Renal pelvis (tissue), 1 donor: ENCODE measurements at regions not wholly inside any gene's neighbourhood (a gene's known extent, or its start where the extent isn't known, plus 50 kb on each side); places are given as distances from the start of the nearest gene placed in this dataset.
"Not testable (repeated sequence)": the region's sequence is repeated elsewhere in the genome, so short reads cannot be mapped to it uniquely, and the experiment has no call there.

Source experiments
- DNase-seq: peaks from one replicate; pipeline ENCODE4 v3.0.0-alpha.2; 2013

DNA sequence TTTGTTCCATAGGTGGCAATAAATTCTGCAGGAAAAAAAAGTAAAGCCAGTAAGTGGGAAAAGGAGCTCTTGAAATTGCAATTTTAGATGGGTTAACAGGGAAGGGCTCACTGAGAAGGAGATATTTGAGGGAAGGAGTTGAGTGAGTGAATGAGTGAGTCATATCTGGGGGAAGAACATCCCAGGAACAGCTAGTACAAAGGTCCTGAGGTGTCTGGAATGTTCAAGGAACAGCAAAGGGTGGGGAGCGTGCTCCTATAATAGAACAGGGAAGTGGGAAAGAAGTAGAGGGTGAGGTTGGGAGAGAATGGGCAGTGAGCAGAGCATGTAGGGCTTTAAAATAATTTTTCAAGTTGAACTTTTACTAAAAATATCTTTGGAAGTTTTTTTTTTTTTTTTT lies 68.0 kb upstream of the PSME4 start:
- DNase-seq = no peak

DNA sequence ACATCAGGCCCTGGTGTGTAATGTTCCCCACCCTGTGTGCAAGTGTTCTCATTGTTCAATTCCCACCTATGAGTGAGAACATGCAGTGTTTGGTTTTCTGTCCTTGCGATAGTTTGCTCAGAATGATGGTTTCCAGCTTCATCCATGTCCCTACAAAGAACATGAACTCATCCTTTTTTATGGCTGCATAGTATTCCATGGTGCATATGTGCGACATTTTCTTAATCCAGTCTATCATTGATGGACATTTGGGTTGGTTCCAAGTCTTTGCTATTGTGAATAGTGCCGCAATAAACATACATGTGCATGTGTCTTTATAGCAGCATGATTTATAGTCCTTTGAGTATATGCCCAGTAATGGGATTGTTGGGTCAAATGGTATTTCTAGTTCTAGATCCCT lies 60.5 kb upstream of the PSME4 start:
- not testable (repeated sequence) for DNase-seq

DNA sequence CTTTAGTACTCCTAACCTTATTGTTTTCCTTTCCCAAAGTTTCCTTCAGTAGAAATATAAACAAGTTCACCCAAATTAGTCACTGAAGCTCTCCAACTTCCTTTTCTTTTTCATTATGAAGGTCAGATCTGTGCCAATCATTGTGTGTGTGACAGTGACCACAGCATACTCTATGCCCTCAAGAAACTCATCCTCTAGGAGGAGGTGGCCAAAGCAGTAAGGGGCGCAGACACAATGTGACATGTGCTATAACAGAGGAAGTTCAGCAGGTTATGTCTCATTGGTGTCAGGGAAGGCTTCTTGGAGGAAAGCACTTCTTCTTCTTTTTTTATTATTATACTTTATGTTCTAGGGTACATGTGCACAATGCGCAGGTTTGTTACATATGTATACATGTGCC lies 60.0 kb upstream of the PSME4 start:
- no peak for DNase-seq

DNA sequence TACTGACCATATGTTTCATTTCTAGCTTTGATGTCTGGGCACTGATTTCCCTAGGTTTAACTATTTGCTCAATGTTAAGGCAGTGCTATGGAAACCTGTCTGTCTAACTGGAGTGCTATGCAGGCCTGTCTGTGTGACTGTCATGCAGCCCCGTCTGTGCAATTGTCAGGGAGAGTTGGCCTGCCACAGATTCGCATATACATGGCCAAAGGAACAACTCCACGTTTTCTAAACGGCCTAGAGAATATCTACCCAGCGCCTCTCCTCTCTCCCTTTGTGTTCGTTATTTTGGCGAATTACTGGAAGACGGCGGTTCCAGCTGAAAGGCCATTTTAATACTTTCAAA lies 59.6 kb upstream of the PSME4 start:
- no peak for DNase-seq

DNA sequence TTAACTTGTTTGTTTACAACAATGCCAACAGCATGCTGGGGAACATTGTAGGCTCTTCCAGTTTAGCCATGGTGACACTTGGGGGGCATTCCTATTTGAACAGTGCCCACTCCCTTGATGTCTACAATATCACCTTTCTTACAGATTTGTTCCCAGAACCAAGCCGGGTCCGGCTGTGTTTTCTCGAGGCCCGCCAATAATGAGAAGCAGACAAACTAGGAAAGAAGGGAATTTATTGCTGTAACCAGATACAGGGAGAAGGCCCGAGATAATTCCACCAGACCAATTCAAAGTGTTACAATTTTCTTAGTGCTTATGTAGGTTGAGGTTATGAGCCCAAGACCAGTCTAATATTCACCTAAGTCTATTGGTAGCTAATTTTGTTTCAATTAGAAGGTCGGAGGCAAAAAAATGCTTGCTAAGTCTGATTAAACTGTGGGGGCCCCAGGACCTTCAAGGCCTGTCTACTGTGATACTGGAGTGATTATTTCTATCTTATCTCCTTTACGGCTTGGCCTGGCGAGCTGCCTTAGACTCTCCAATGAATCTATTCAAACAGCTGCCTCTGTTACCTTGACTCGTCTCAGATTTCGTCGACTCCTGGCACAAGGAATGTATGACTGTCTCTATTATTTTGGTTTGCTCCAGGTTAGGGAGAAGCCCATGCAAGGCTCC lies 59.1 kb upstream of the PSME4 start:
- DNase-seq = peak; percentile 17

DNA sequence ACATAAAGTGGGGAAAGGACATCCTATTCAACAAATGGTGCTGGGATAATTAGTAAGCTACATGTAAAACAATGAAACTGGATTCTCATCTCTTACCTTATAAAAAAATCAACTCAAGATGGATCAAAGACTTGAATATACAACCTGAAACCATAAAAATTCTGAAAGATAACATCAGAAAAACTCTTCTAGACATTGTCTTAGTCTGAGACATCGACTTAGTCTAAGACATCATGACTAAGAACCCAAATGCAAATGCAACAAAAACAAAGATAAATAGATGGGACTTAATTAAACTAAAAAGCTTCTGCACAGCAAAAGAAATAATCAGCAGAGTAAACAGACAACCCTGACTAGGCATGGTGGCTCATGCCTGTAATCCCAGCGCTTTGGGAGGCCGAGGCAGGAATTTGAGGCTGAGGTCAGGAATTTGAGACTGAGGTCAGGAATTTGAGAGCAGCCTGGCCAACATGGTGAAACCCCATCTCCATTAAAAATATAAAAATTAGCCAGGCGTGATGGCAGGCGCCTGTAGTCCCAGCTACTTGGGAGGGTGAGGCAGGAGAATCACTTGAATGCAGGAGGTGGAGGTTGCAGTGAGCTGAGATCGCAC lies 54.8 kb upstream of the PSME4 start:
- not testable (repeated sequence) for DNase-seq

DNA sequence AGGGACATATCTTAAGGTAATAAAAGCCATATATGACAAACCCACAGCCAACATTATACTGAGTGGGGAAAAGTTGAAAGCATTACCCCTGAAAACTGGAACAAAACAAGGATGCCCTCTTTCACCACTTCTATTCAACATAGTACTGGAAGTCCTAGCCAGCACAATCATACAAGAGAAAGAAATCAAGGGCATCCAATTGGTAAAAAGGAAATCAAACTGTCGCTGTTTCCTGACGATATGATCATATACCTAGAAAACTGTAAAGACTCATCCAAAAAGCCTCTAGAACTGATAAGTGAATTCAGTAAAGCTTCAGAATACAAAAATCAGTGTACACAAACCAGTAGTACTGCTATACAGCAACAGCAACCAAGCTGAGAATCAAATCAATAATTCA lies 53.8 kb upstream of the PSME4 start:
- DNase-seq = no peak

DNA sequence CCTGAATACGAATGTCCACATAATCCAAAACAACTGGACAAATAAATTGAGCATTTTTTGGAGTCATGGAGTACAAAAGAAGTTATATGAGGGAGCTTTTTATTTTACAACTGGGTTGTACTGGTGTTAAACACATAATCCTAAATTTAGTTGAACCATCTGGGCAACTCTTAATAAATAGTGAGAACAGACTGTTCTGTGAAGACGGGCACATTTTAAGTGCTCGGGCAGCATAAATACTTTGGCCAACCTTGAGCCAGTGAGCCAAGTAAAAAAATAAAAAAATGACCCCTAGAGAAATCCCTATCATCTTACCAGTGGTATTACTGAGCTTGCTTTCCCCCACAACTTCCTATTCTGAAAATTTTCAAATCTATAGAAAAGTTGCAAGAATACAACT lies 50.9 kb upstream of the PSME4 start:
- DNase-seq = no peak

DNA sequence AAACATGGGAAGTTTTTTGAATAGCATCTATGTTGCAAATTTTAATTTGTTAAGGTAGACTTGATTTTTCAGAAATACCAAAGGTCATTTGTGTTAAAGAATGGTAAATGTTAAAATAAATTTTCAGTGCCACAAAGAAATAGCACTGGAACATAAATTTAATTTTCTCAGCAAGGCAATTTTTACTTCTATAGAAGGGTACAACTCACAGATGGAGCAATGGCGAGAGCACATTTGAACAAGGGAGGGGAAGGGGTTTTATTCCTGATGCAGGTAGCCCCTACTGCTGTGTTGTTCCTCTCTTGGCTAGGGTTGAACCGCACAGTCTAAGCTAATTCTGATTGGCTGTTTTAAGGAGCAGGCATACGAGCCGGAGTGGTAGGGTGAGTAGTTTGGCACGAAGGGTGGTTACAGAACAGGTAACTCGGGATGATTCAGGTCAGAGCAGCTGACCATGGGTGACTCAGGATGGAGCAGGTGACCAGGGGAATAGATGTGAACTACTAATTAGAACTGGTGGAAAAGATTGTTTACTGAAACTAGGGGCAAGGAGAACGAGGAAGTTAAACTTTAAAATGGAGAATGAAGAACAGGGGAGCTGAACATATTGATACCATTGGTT lies 50.1 kb upstream of the PSME4 start:
- no peak for DNase-seq
